Brain microvascular endothelial cell (primary cell): ENCODE measurements at regions not wholly inside any gene's neighbourhood (a gene's known extent, or its start where the extent isn't known, plus 50 kb on each side); places are given as distances from the start of the nearest gene placed in this dataset.
A peak's percentile ranks its signal among the peaks of the same experiment; 100 is the strongest.

Source experiments
- DNase-seq: peaks from one replicate; pipeline ENCODE4 v3.0.0-alpha.2; 2020
- H3K27ac ChIP-seq: fragments of 250-450 bp; sonication (Bioruptor Pico); 2 replicates; pipeline ENCODE4 v1.5.1; 2020; ENCODE audit warnings: mild to moderate bottlenecking, moderate library complexity
- H3K27me3 ChIP-seq: fragments of 250-450 bp; sonication (Bioruptor Pico); replicated peaks from 2 replicates; pipeline ENCODE4 v1.5.1; 2020; ENCODE audit warnings: mild to moderate bottlenecking
- H3K36me3 ChIP-seq: fragments of 250-450 bp; sonication (Bioruptor Pico); replicated peaks from 2 replicates; pipeline ENCODE4 v1.5.1; 2020; ENCODE audit warnings: mild to moderate bottlenecking
- H3K4me3 ChIP-seq: 2 replicates; pipeline ENCODE4 v1.5.1; 2011; ENCODE audit warnings: low read depth, mild to moderate bottlenecking, control low read depth, low read length, moderate library complexity
- in situ Hi-C: cut with HindIII; loops from 2 replicates; pipeline ENCODE4 v1.10.0; 2017; ENCODE audit warnings: low sequenced_read_pairs, low pct_ligation_motif_present
- TF ChIP-seq, protein P1 (sequence below): IDR thresholded peaks from 2 replicates; pipeline ENCODE4 v1.5.1; 2011; ENCODE audit warnings: low read depth, mild to moderate bottlenecking, moderate library complexity, low read length, control low read depth, inconsistent platforms; ENCODE audit errors: missing control alignments

DNA sequence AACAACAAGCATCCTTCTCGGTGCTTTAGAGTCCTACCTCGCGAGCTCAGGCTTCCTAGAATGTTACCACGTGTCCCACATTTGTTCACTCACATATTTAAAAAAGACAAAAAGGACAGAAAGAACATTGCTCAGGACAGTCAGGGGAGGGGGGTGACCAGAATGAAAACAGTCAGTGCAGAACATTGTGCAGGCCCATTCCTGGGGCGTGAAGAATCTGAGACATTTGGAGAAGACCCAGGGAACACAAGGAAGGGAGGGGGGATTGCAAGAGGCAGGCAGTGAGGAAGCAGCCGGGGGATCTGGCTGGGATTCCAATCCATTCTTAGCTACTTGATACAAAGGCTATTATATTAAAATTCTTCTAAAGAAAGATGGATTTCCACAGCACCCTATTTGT, 270.4 kb upstream of the CITED2 start:
- H3K4me3 ChIP-seq: no peak overlapping the region
- no peaks in the 10 kb centered on the region for H3K27me3 ChIP-seq
- TF ChIP-seq, protein P1, sequence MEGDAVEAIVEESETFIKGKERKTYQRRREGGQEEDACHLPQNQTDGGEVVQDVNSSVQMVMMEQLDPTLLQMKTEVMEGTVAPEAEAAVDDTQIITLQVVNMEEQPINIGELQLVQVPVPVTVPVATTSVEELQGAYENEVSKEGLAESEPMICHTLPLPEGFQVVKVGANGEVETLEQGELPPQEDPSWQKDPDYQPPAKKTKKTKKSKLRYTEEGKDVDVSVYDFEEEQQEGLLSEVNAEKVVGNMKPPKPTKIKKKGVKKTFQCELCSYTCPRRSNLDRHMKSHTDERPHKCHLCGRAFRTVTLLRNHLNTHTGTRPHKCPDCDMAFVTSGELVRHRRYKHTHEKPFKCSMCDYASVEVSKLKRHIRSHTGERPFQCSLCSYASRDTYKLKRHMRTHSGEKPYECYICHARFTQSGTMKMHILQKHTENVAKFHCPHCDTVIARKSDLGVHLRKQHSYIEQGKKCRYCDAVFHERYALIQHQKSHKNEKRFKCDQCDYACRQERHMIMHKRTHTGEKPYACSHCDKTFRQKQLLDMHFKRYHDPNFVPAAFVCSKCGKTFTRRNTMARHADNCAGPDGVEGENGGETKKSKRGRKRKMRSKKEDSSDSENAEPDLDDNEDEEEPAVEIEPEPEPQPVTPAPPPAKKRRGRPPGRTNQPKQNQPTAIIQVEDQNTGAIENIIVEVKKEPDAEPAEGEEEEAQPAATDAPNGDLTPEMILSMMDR: no peak
- peak; percentile 13 for DNase-seq
- in situ Hi-C loops: no loop called here
- no peak overlapping the region for H3K27ac ChIP-seq
- no peaks in the 10 kb centered on the region for H3K36me3 ChIP-seq

DNA sequence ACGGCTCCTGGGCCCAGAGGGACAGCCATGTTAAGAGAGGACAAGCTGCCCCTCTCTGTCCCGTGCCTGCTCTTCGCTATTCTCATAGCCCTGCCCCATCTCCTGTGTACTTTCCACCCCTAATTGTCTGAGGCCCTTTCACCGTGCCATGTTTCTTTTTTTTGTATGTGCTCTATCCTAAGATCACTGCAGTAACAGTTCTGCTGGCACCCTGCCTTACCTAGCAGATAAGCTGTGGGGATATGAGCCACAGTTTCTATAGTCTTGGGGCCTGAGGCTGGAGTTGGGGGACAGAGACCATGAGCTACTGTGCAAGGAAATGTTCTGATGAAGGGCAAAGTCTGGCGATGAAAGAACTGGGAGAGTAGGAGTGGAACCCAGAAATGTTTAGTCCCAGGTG, 269.5 kb upstream of the CITED2 start:
- Histone ChIP-seq H3K36me3 (no peaks in the 10 kb centered on the region), H3K27me3 (no peaks in the 10 kb centered on the region), H3K4me3 (no peak overlapping the region), H3K27ac (no peak overlapping the region)
- no peak for DNase-seq
- in situ Hi-C loops: no loop called here
- TF ChIP-seq, protein P1: no peak

DNA sequence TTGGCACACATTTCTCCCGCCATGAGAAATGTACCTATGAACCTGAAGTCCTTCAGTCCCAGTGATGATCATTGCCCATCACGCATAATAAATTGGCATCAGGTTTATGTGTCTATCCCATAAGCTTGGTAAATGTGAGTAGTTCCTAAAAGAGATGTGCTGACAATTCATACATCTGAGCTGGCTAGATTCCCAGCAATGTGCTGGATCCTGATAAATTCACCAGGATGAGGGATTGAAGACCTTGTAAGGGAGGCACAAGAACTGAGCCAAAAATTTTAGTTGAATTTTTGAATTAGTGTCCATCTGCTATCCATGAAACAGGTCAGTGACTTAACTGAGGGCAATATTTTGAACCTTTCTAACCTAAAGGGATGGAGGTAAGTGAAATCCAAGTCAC, 267.9 kb upstream of the CITED2 start:
- Histone ChIP-seq H3K27ac (no peak overlapping the region), H3K4me3 (no peak overlapping the region), H3K27me3 (no peaks in the 10 kb centered on the region), H3K36me3 (no peaks in the 10 kb centered on the region)
- TF ChIP-seq, protein P1: no peak
- no peak for DNase-seq
- in situ Hi-C loops: no loop called here

DNA sequence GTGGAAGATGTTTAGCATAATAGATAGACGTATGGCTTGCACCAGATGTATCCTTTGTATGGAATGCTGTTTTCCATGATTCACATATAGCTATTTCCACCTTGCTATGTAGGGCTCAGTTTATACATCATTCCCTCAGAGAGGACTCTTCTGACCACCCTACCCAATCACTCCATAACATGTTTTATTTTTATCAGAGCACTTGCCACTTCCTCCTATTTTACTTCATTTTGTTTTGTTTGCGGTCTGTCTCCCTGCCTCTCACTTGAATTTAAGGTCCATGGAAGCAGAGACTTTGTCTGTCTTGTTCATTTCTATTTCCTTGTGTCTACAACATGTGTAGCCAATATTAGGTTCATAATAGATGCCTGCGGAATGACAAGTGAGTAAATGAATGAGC, 266.9 kb upstream of the CITED2 start:
- no peaks in the 10 kb centered on the region for H3K27me3 ChIP-seq
- no peak overlapping the region for H3K4me3 ChIP-seq
- DNase-seq: no peak
- H3K27ac ChIP-seq: no peak overlapping the region
- H3K36me3 ChIP-seq: no peaks in the 10 kb centered on the region
- in situ Hi-C loops: no loop called here
- TF ChIP-seq, protein P1: no peak

DNA sequence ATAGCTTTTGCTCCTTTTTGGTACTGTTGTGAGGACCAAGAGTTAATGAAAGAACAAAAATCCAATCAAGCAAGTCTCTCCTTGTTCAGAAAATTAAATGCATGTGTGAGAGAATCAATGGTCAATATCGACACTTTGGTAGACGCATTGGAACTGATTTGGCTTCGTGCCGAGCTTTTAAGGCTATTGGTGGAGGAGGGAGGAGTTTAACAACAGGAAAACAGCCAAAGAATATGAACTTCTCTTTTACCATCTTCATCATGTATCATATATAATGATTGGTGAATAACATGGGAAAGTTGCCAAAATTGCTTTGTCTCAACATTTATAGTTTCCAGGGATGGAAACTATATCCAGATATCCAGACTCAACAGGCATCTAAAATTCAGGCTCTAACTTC, 266.5 kb upstream of the CITED2 start:
- Histone ChIP-seq H3K36me3 (no peaks in the 10 kb centered on the region), H3K4me3 (no peak overlapping the region), H3K27ac (no peak overlapping the region), H3K27me3 (no peaks in the 10 kb centered on the region)
- TF ChIP-seq, protein P1: no peak
- DNase-seq: no peak
- in situ Hi-C loops: no loop called here

DNA sequence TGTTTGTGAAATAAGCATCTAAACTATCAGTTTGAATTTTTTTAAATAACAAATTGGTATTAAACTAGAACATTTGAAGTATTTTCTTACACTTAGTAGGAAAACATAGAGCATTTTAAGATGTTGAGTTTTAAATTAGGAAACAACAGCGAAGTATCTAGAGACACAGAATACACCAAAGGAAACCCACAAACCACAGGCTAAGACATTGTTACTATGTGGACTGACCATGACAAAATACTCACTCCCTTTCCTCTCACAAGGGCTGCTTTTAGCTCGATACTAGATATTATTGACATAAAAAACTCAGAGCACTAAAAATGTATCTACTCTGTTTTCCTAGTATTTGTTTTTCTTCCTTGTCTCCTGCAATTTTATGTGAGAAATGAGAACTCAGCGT, 266.0 kb upstream of the CITED2 start:
- H3K4me3 ChIP-seq: no peak overlapping the region
- DNase-seq: peak; percentile 18
- no peak overlapping the region for H3K27ac ChIP-seq
- in situ Hi-C loops: no loop called here
- H3K36me3 ChIP-seq: no peaks in the 10 kb centered on the region
- no peaks in the 10 kb centered on the region for H3K27me3 ChIP-seq
- TF ChIP-seq, protein P1: no peak
